Activated CD4-positive, alpha-beta T cell treated with anti-CD3 and anti-CD28 coated beads, Interleukin-2, amount 50 U/mL, for 24 hours (primary cell): ENCODE measurements at regions not wholly inside any gene's neighbourhood (a gene's known extent, or its start where the extent isn't known, plus 50 kb on each side); places are given as distances from the start of the nearest gene placed in this dataset.
A peak's percentile ranks its signal among the peaks of the same experiment; 100 is the strongest.
"Not testable (repeated sequence)": the region's sequence is repeated elsewhere in the genome, so short reads cannot be mapped to it uniquely, and the experiment has no call there.

Experiments used
- DNase-seq, 2 donors: peaks; one replicate each; pipeline ENCODE4 v3.0.0-alpha.2; 2020; ENCODE audit warnings: low read depth in 1 of 2, low spot score in 1 of 2

GRCh38 chr14:30257946-30258661 is 300.9 kb upstream of the G2E3 start:
- no peak for DNase-seq

DNA sequence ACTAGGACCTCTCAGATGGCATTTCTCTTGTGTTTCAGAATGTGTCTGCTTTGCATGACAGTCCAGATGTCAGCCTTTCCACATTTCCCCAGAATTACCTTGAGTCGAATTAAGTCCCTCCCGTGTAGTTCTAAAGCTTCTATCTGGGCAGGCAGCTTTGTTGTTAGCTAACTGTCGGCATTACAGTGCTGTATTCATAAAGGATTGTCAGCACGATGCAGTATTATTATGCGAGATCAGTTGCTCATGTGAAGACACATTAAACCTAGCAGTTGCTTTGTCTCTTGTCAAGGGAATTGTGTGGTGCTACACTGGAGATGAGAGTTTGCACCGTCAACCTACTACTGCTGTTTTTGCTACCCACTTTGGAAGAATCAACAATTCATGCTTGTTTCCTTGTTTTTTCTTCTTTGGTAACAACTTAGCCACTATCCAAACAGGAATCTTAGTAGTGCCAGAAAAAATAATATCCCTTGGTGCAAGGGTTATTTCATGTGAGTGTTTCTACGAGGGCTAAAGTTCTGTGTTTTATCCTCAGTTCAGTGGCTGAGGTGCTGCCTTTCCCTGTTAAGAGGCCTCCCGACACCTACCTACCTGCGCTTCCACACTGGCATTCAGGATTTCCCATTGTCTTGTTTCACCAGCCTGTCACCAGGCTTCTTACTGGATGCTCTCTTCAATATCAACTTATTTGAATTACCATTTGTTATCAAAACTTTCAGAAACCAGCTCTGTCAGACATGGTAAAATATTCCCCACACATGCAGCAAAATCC is 297.9 kb upstream of the G2E3 start:
- no peak for DNase-seq

DNA sequence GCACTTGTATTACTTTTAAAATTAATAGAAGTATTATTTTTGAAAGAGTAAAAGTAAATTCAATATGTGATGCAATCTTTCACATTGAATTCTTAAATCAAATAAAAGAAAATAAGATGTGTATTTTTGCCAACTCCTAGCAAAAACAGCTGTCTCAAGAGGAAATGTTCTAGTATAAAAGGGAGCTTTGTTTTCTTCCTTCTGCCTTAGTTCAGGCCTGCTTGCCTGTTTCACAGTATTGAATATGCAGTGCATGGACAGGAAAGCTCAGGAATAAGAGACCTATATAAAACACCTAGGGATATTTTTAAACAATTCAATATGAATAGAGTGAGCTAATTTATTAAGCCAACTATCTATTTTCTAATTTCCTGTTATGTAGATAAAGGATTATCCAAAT is 294.8 kb upstream of the G2E3 start:
- DNase-seq: no peak

- no peak for DNase-seq
Observed at GRCh38 chr14:30266290-30266689, 292.7 kb upstream of the G2E3 start.

- DNase-seq: no peak
Observed at GRCh38 chr14:30267141-30267540, 291.8 kb upstream of the G2E3 start.

DNA sequence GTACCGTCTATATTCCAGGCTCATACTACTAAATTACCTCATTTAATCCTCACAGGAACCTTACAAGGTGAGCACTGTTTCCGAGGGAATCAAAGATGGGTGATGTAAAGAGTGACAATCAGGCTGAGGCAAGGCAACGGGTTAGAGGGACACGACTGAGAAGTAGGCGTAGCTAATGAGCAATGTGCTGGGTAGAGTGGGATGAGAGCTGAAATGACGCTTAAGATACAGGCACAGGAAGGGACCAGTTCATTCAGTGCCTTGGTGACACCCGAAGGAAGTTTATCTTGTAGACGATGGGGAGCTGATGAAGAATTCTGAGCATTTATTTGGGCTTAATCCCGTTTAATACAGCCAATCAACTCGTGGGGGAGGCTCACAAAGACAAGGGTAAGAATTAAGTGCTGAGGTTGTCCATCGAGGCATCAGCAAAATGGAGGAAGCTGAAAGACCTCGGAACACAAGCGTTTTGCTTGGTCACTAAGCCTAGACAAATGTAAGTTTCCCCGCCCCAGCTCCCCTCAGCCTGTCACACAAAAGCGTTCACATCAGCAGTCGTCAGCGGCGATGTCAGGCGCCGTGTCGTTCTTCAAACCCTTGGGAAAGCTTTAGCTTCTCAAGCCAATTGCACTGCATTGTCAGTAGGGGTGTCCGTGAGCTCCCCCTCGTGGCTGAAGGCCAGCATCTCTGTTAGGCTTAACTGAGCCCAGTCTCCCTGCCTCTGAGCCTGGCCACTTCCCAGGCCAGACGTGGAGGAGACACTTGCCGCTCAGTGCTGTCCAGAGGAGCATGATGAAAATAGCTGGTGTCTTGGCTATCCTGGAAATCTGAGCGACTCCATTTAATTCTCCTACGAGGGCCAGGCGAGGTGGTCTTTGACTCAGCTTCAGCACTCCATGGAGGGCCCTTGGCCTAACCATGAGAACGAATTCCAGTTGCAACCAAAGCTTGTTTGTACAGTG is 288.5 kb upstream of the G2E3 start:
- peak; percentile 3 to 54 for DNase-seq

DNA sequence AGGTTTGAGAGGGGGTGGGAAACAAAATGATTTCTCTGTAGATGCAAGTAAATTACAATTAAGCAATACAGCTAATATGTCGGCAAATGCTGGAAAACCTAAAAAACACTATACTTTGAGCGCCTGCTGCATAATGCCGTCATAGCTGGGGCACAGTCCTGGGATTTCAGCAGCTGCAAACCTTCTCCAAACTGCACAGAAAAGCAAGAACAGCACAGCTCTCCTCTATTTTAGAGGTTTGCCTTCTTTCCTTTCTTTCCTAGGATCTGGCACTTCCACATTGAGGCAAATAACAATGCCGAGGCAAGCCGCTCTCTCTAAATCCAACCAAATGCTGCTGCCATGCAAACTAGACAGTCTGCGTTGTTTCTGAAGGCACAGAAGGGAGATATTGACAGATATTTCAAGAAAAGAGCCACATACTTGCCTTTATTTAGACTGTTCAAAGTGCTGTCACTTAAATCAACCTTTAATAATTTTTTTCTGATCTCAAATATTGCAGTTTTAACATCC is 287.1 kb upstream of the G2E3 start:
- no peak for DNase-seq

GRCh38 chr14:30272848-30273832 is 285.8 kb upstream of the G2E3 start:
- no peak for DNase-seq

- DNase-seq: no peak
Observed at GRCh38 chr14:30275604-30276003, 283.4 kb upstream of the G2E3 start.

- no peak for DNase-seq
Observed at GRCh38 chr14:30277268-30277667, 281.7 kb upstream of the G2E3 start.

DNA sequence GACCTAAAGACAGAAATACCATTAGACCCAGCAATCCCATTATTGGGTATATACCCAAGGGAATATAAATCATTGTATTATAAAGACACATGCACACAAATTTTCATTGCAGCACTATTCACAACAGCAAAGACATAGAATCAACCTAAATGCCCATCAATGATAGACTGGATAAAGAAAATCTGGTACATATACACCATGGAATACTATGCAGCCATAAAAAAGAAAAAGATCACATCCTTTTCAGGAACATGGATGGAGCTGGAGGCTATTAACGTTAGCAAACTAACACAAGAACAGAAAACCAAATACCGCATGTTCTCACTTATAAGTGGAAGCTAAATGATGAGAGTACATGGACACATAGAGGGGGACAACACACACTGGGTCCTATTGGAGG is 280.1 kb upstream of the G2E3 start:
- DNase-seq: not testable (repeated sequence)

DNA sequence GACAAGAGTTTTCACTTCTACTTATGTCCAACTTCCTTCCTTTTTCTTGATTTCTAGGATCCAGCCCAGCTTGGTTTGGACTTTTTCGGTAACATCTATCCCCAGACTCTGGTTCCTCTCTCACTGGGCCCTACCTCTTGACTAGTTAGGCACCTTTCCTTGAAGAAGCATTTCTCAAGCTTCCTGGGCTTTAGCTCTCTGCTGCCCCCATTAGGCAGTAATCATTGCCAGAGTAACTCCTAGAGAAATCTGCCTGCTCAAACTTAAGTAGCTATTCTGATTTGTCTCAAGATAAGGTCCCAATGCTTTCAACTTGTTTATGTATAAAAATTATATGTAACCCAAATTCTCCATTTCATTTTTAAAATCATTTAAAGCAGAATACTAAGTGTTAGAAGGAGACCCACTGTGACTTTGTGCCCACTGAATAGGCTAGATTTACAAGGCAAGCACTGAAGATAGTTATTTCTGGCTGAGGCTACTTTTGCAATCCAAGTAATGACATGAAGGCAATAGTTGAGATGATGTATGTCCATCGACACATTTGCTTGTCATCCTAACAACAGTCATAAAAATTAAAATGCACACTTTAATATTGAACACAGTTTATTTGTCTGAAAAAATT is 275.0 kb upstream of the G2E3 start:
- DNase-seq: no peak

- DNase-seq: no peak
Observed at GRCh38 chr14:30284808-30285207, 274.1 kb upstream of the G2E3 start.

DNA sequence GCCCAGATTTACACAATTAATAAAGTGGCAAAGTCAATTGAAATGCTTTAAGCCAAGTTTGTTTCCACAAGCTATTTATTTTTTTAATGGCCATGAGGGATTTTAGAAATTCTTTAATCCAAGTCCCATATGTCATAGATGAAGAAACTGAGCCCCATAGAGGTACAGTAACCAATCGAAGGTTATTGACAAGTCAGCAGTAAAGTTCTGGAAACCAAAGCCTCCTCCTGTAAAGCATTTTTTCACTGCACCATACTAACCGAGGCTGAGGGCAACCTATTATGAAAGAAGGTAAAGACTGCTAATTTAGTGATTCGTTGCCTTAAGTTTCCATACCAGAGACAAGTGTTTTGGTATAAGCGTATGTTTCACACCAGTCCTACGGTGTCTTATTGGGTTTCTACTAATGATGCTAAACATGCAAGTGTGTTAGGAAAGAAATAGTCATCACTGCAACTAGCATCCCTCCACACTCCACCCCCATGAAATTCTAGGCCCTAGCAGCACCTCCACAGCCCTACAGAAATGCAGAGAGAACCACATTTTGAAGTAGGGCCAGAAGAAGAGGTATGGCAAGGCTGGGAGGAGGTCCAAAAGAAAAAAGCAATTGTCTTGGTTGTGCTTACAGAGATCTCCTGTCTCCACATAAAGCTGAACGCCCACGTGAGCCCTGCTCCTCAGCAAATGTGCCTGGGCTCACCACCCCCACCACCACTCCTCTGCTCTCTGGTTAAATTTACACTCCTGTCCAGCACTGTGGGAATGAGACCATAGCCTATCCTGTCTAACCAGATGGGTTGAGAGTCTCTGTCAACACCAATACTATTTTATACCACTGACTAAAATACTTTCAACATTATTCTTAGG is 271.1 kb upstream of the G2E3 start:
- DNase-seq: no peak

- no peak for DNase-seq
Observed at GRCh38 chr14:30290001-30290400, 269.0 kb upstream of the G2E3 start.

DNA sequence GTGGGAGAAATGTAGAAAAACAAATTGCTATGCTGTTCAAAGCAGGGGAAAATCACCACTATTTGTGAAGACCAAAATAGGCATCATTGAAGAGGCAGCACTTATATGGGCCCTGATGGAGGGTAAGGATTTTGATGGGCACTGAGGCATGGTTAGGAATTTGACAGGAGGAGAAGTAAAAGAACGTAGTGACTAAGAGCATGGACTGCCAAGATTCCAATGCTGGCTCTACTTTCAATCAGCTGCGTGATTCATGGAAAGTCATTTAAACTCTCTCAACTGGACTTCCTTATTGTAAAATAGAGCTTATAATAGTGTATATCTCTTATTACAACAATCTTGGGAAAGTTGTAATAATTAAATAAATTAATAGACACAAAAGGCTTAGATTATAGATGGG is 267.7 kb upstream of the G2E3 start:
- no peak for DNase-seq

DNA sequence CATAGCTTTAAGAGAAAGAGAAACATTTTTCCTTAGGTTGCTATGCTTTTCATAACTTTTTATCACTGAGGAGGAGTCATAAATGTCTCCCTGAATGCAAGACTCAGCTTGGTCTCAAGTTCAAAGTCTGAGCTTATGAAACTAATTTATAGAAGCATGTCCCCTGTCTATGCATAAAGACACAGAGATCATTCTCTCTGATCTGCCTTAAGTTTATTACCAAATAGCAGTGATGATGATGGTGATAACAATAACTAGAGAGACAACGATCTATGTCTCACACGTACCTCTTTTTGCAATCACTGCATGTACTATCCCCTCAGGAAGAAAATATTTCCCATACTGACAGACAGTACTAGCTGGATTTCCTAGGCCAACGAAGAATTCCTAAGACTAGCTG is 266.4 kb upstream of the G2E3 start:
- DNase-seq: no peak

DNA sequence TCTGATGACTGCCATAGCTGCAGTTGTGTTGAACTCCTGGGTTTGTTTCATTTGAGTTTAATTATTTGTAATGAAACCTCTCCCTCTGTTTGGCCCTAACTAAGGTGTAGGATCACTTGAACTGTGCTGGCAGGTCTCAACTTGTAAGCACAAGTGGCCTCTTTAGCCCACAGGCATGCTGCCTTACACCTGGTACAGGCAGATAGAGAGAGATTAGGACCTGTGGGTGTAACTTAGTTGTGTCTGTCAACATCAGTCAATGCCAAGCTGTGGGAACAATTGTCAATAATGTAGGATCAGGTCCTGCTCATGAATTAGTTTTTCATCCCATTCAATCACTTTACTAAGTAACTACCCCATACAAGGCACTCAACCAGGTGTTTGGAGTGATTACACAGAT is 263.0 kb upstream of the G2E3 start:
- DNase-seq: no peak

- no peak for DNase-seq
Observed at GRCh38 chr14:30296931-30297405, 262.0 kb upstream of the G2E3 start.
